Gastrocnemius medialis (tissue), 4 donors: ENCODE measurements at regions not wholly inside any gene's neighbourhood (a gene's known extent, or its start where the extent isn't known, plus 50 kb on each side); places are given as distances from the start of the nearest gene placed in this dataset.

Experiments
- ATAC-seq, 2 donors: fragments of 150-250 bp; one replicate each; pipeline ENCODE4 v1.9.1; 2016
- DNase-seq, 2 donors: peaks; one replicate each; pipeline ENCODE4 v3.0.0-alpha.2; 2019
- H3K27ac ChIP-seq, 4 donors: fragments of 200-600 bp; sonication (generic); 1 replicate in 1 of 4; 2 replicates in 3 of 4; pipeline ENCODE4 v1.5.1; 2016 to 2018; ENCODE audit warnings: mild to moderate bottlenecking in 2 of 4, moderate library complexity in 1 of 4
- H3K27me3 ChIP-seq, 3 donors: fragments of 200-600 bp; sonication (generic) in 2 of 3; 1 replicate in 1 of 3; 2 replicates in 2 of 3; pipeline versions ENCODE4 v1.5.1 to v1.6.0; 2016 to 2019; ENCODE audit warnings: mild to moderate bottlenecking in 1 of 3, moderate library complexity in 1 of 3
- H3K36me3 ChIP-seq, 2 donors: fragments of 200-600 bp; sonication (generic) in 1 of 2; one replicate each; pipeline ENCODE4 v1.5.1; 2017 to 2018
- H3K4me1 ChIP-seq, 2 donors: fragments of 200-600 bp; sonication (generic) in 1 of 2; one replicate each; pipeline ENCODE4 v1.5.1; 2016 to 2017; ENCODE audit warnings: mild to moderate bottlenecking in 2 of 2
- H3K4me3 ChIP-seq, 4 donors: fragments of 200-600 bp; sonication (generic) in 3 of 4; 1 replicate in 1 of 4; 2 replicates in 3 of 4; pipeline ENCODE4 v1.5.1; 2016 to 2019; ENCODE audit warnings: mild to moderate bottlenecking in 2 of 4
- H3K9me3 ChIP-seq, 3 donors: fragments of 200-600 bp; sonication (generic) in 2 of 3; 1 replicate in 1 of 3; 2 replicates in 2 of 3; pipeline ENCODE4 v1.5.1; 2016 to 2019
- POLR2A ChIP-seq, 2 donors: fragments of 450-650 bp; IDR thresholded peaks; one replicate each; pipeline ENCODE4 v1.6.1; 2017; ENCODE audit warnings: antibody characterized with exemption in 2 of 2, mild to moderate bottlenecking in 2 of 2, moderate library complexity in 2 of 2
- in situ Hi-C, 4 donors: fragments of 200-750 bp; cut with MboI; loops; one replicate each; pipeline versions ENCODE4 v1.15.0 to v1.8.0; 2017; ENCODE audit warnings: low sequenced_read_pairs in 4 of 4
- intact Hi-C: fragments of 100-400 bp; cut with DNase I; formaldehyde crosslinking; loops from one replicate; pipeline ENCODE4 v1.15.1; 2023; ENCODE audit warnings: low total_unique reads
- TF ChIP-seq, protein P1 (sequence below), 5 experiments: fragments of 450-650 bp in 3 of 5; fragments of 200-600 bp in 2 of 5; sonication (generic) in 2 of 5; IDR thresholded peaks in 4 of 5; conservative IDR thresholded peaks in 1 of 5; 1 replicate in 4 of 5; 2 replicates in 1 of 5; pipeline ENCODE4 v1.5.1; 2016 to 2019; ENCODE audit warnings: antibody characterized with exemption in 5 of 5, mild to moderate bottlenecking in 3 of 5, moderate library complexity in 3 of 5

GRCh38 chr1:188846468-188846867 lies 1631.2 kb downstream of the BRINP3 start:
- no peak for DNase-seq
- intact Hi-C loops (no loop called here), in situ Hi-C loops (no loop called here)
- no peaks in the 10 kb centered on the region for H3K4me1 ChIP-seq
- TF ChIP-seq POLR2A (IDR thresholded peaks at IDR 0.05), result no peak
- H3K9me3 ChIP-seq, result no peaks in the 10 kb centered on the region
- H3K4me3 ChIP-seq, result no peak overlapping the region
- H3K27ac ChIP-seq, result no peak overlapping the region
- ATAC-seq, result no peak
- no peaks in the 10 kb centered on the region for H3K27me3 ChIP-seq
- no peaks in the 10 kb centered on the region for H3K36me3 ChIP-seq

DNA sequence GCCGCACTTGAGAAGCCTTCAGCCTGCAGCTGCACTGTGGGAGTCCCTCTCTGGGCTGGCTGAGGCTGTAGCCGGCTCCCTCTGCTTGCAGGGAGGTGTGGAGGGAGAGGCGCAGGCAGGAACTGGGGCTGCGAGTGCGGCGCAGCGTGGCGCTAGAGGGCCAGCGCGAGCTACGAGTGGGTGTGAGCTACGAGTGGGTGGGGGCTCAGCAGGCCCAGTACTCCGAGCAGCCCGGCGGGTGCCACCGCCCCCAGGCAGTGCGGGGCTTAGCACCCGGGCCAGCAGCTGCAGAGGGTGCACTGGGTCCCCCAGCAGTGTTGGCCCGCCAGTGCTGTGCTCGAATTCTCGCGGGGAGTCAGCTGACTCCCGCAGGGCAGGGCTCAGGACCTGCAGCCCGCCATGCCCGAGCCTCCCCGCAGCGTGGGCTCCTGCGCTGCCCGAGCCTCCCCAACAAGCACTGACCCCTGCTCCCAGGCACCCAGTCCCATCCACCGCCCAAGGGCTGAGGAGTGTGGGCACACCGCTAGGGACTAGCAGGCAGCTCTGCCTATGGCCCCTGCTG lies 1620.1 kb downstream of the BRINP3 start:
- Histone ChIP-seq H3K36me3 (no peaks in the 10 kb centered on the region), H3K27me3 (no peaks in the 10 kb centered on the region), H3K27ac (no peak overlapping the region), H3K9me3 (no peaks in the 10 kb centered on the region), H3K4me3 (no peak overlapping the region), H3K4me1 (no peaks in the 10 kb centered on the region)
- TF ChIP-seq, protein P1, sequence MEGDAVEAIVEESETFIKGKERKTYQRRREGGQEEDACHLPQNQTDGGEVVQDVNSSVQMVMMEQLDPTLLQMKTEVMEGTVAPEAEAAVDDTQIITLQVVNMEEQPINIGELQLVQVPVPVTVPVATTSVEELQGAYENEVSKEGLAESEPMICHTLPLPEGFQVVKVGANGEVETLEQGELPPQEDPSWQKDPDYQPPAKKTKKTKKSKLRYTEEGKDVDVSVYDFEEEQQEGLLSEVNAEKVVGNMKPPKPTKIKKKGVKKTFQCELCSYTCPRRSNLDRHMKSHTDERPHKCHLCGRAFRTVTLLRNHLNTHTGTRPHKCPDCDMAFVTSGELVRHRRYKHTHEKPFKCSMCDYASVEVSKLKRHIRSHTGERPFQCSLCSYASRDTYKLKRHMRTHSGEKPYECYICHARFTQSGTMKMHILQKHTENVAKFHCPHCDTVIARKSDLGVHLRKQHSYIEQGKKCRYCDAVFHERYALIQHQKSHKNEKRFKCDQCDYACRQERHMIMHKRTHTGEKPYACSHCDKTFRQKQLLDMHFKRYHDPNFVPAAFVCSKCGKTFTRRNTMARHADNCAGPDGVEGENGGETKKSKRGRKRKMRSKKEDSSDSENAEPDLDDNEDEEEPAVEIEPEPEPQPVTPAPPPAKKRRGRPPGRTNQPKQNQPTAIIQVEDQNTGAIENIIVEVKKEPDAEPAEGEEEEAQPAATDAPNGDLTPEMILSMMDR (IDR thresholded peaks at IDR 0.05 in 4 of 5, conservative IDR thresholded peaks at IDR 0.05 in 1 of 5), result no peak
- no peak for TF ChIP-seq POLR2A (IDR thresholded peaks at IDR 0.05)
- no peak for DNase-seq
- in situ Hi-C loops, result no loop called here
- no peak for ATAC-seq
- intact Hi-C loops, result no loop called here

- H3K27ac ChIP-seq, result no peak overlapping the region
- intact Hi-C loops, result no loop called here
- TF ChIP-seq POLR2A (IDR thresholded peaks at IDR 0.05), result no peak
- TF ChIP-seq, protein P1 (IDR thresholded peaks at IDR 0.05 in 4 of 5, conservative IDR thresholded peaks at IDR 0.05 in 1 of 5), result no peak
These were observed 1610.0 kb downstream of the BRINP3 start for GRCh38 chr1:188867614-188868013.

GRCh38 chr1:188871164-188871563 lies 1606.5 kb downstream of the BRINP3 start:
- no peaks in the 10 kb centered on the region for H3K4me1 ChIP-seq
- TF ChIP-seq, protein P1 (IDR thresholded peaks at IDR 0.05 in 4 of 5, conservative IDR thresholded peaks at IDR 0.05 in 1 of 5), result no peak
- TF ChIP-seq POLR2A (IDR thresholded peaks at IDR 0.05), result no peak
- H3K27me3 ChIP-seq, result no peaks in the 10 kb centered on the region
- H3K27ac ChIP-seq, result no peak overlapping the region
- no peaks in the 10 kb centered on the region for H3K9me3 ChIP-seq
- no peak for DNase-seq
- ATAC-seq, result no peak
- intact Hi-C loops, result no loop called here
- H3K4me3 ChIP-seq, result no peak overlapping the region
- in situ Hi-C loops, result no loop called here
- H3K36me3 ChIP-seq, result no peaks in the 10 kb centered on the region

More at GRCh38 chr1:188867614-188868013, 1610.0 kb downstream of the BRINP3 start:
- in situ Hi-C loops, result no loop called here
- DNase-seq, result no peak
- Histone ChIP-seq H3K36me3 (no peaks in the 10 kb centered on the region), H3K4me1 (no peaks in the 10 kb centered on the region), H3K4me3 (no peak overlapping the region), H3K27me3 (no peaks in the 10 kb centered on the region), H3K9me3 (no peaks in the 10 kb centered on the region)
- ATAC-seq, result no peak

DNA sequence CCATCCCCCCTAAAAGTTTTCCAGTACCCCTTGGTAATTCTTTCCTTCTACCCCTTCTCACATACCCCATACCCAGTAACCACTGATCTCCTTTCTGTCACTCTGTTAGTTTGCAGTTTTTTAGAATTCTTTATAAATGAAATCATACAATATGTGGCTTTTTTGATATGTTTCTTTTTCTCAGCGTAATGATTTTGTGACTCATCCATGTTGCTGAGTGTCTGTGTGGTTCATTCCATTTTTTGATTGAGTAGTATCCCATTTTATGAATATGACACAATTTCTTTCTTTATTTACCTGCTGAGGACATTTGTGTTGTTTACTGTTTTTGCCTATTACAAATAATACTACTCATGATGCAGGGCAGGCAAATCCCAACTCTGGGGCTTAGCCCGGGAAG lies 1605.3 kb downstream of the BRINP3 start:
- H3K9me3 ChIP-seq, result no peaks in the 10 kb centered on the region
- no peaks in the 10 kb centered on the region for H3K4me1 ChIP-seq
- DNase-seq (no peak), ATAC-seq (no peak)
- TF ChIP-seq, protein P1 (IDR thresholded peaks at IDR 0.05 in 4 of 5, conservative IDR thresholded peaks at IDR 0.05 in 1 of 5), result no peak
- no peak for TF ChIP-seq POLR2A (IDR thresholded peaks at IDR 0.05)
- intact Hi-C loops (no loop called here), in situ Hi-C loops (no loop called here)
- no peaks in the 10 kb centered on the region for H3K36me3 ChIP-seq
- H3K27me3 ChIP-seq, result no peaks in the 10 kb centered on the region
- H3K4me3 ChIP-seq, result no peak overlapping the region
- no peak overlapping the region for H3K27ac ChIP-seq
